CD8-positive, alpha-beta memory T cell (primary cell): ENCODE measurements at regions not wholly inside any gene's neighbourhood (a gene's known extent, or its start where the extent isn't known, plus 50 kb on each side); places are given as distances from the start of the nearest gene placed in this dataset.

Source experiments
- CTCF ChIA-PET: fragments of 350-600 bp; sonication (Branson Sonifier 250); formaldehyde crosslinking; loops from one replicate; lab custom pipeline; 2021; ENCODE audit warnings: antibody characterized with exemption; lab: Charles Lee
- POLR2A ChIA-PET: fragments of 350-600 bp; sonication (Branson Sonifier 250); formaldehyde crosslinking; loops from one replicate; lab custom pipeline; 2021; ENCODE audit warnings: antibody characterized with exemption; lab: Charles Lee
- DNase-seq, 5 donors: peaks; one replicate each; pipeline versions ENCODE4 v3.0.0 to v3.0.0-alpha.2; 2020 to 2022; ENCODE audit warnings: mixed read lengths in 1 of 5
- H3K27ac ChIP-seq: one replicate; pipeline ENCODE4 v1.7.0; 2013; ENCODE audit warnings: low read depth, mild to moderate bottlenecking, low read length, moderate library complexity
- H3K27me3 ChIP-seq: 2 replicates; pipeline ENCODE4 v1.7.0; 2013; ENCODE audit warnings: low read length, mild to moderate bottlenecking; ENCODE audit not compliant: insufficient read depth, poor library complexity, severe bottlenecking
- H3K36me3 ChIP-seq: 2 replicates; pipeline ENCODE4 v1.7.0; 2013; ENCODE audit warnings: mild to moderate bottlenecking, low read length, moderate library complexity; ENCODE audit not compliant: insufficient read depth
- H3K4me1 ChIP-seq: 2 replicates; pipeline ENCODE4 v1.7.0; 2013; ENCODE audit warnings: mild to moderate bottlenecking, low read length, moderate library complexity; ENCODE audit not compliant: insufficient read depth
- H3K4me3 ChIP-seq: 2 replicates; pipeline ENCODE4 v1.7.0; 2013; ENCODE audit warnings: mild to moderate bottlenecking, low read length
- H3K9me3 ChIP-seq: 2 replicates; pipeline ENCODE4 v1.7.0; 2013; ENCODE audit warnings: mild to moderate bottlenecking, low read length
- H3K27ac Mint-ChIP-seq, 8 donors: one replicate each; pipeline ENCODE4 v1.8.0; 2020 to 2021; ENCODE audit warnings: mixed read lengths in 8 of 8, mild to moderate bottlenecking in 6 of 8, inconsistent platforms in 3 of 8, moderate library complexity in 3 of 8
- H3K27me3 Mint-ChIP-seq, 2 donors: one replicate each; pipeline ENCODE4 v1.8.0; 2020 to 2021; ENCODE audit warnings: mixed read lengths in 2 of 2, mild to moderate bottlenecking in 1 of 2, moderate library complexity in 1 of 2
- H3K36me3 Mint-ChIP-seq, 3 donors: one replicate each; pipeline ENCODE4 v1.8.0; 2020 to 2021; ENCODE audit warnings: mixed read lengths in 3 of 3, inconsistent platforms in 1 of 3, mild to moderate bottlenecking in 1 of 3
- H3K4me1 Mint-ChIP-seq, 3 donors: one replicate each; pipeline ENCODE4 v1.8.0; 2020 to 2021; ENCODE audit warnings: mixed read lengths in 3 of 3, inconsistent platforms in 1 of 3, mild to moderate bottlenecking in 1 of 3
- H3K4me3 Mint-ChIP-seq, 7 donors: one replicate each; pipeline ENCODE4 v1.8.0; 2020 to 2021; ENCODE audit warnings: mixed read lengths in 7 of 7, mild to moderate bottlenecking in 6 of 7, moderate library complexity in 4 of 7, inconsistent platforms in 2 of 7
- H3K9me3 Mint-ChIP-seq, 5 donors: one replicate each; pipeline ENCODE4 v1.8.0; 2020 to 2022; ENCODE audit warnings: mixed read lengths in 5 of 5, mild to moderate bottlenecking in 3 of 5, moderate library complexity in 2 of 5, inconsistent platforms in 1 of 5

DNA sequence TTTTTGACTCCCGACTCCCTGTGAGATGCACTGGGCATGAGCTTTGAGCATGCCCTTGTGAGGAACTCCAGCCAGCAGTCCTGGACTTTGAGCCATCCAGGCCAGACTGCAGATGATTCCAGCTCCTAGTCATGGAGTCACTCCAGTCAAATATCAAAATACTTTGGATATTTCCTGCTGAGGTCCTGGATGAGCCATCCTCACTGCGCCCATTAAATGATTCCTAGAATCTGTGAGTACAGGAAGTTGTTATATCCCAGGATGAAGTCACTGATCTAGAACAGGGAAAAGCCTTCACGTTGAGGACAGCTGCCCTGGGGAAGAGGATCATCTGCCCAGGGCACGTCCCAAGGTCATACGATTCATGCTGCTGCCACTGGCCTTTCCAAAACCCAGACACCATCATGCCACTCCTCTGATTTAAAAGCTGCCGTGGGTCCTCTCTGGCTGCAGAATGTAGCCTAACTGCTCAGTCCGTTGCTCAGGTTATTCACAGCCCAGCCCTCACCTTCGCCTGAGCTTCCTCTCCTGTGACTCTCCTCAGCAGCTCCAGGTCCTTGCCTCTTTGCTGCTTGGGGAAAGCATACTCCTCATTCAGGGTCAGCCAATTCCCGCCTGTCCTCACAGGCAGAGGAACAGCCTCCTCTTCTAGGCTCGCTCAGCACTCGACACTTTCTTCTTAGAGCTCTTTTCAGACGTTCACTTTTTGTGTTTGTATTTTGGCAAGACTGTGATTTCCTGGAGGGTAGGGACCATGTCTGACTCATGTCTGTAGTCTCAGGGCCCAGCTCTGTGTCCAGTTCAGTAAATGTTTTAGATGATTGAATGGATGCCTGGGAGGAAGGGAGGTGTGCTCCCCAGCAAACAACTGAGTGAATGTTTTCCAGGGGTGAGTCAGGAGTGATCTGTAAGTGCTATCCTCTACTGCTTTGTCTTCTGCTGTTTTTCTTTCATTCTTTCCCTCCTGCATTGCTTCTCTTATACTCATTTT is 157.8 kb downstream of the SNX10 start:
- POLR2A ChIA-PET, result no interaction called here
- H3K9me3 ChIP-seq, result no peaks in the 10 kb centered on the region
- no peaks in the 10 kb centered on the region for H3K4me1 Mint-ChIP-seq

DNA sequence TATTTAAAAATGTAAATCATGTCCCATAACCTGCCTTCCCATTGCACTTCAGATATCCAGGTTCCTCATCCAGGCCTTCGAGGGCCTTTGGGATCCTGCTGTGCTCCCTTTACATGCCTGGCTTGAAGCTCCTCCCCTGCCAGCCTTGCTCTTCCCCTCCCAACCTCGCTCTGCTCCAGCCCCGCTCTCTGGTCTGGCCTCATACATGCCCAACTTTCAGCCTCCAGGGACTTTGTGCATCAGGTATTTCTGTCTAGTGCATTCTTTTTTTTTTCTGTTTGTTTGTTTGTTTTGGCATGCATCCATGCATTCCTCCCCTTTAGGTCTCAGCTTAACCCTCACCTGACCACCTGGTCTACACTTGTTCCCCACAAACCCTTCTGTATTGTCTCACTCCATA is 160.3 kb downstream of the SNX10 start:
- no peak overlapping the region for H3K27ac Mint-ChIP-seq
- POLR2A ChIA-PET, result no interaction called here
- peaks cover 6 to 19% of the 10 kb centered on the region in 2 donors for H3K27me3 Mint-ChIP-seq

More for the DNA sequence above, 157.8 kb downstream of the SNX10 start:
- H3K4me3 Mint-ChIP-seq, result no peak overlapping the region
- no peak overlapping the region for H3K4me3 ChIP-seq
- H3K27ac ChIP-seq, result no peak overlapping the region
- H3K4me1 ChIP-seq, result no peaks in the 10 kb centered on the region
- H3K27ac Mint-ChIP-seq, result no peak overlapping the region
- no peaks in the 10 kb centered on the region for H3K9me3 Mint-ChIP-seq
- CTCF ChIA-PET, result no interaction called here
- peaks cover 7 to 36% of the 10 kb centered on the region in 2 donors for H3K27me3 Mint-ChIP-seq
- DNase-seq, result no peak
- H3K36me3 ChIP-seq, result no peaks in the 10 kb centered on the region
- H3K36me3 Mint-ChIP-seq, result no peaks in the 10 kb centered on the region
- no peaks in the 10 kb centered on the region for H3K27me3 ChIP-seq

DNA sequence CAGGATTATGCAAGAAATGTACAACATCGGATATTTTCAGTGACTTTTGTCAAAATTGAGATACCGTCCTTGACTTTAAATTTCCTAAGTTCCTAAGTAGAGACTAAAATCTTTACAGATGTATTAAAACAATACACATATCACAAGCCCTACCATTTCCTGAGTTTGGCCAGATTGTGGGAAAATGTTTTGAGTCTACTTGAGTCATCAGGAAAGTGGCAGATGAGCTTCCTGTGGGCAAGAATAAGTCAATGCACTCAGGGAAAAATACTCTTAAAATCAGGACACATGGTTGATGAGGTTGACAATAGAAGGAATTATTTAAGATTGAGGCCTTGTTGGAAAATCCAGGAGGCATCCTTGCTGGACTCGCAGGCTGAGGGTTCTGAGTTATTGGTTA is 162.5 kb downstream of the SNX10 start:
- Histone ChIP-seq H3K27me3 (no peaks in the 10 kb centered on the region), H3K36me3 (no peaks in the 10 kb centered on the region), H3K9me3 (no peaks in the 10 kb centered on the region), H3K4me1 (no peaks in the 10 kb centered on the region), H3K27ac (no peak overlapping the region), H3K4me3 (no peak overlapping the region)
- POLR2A ChIA-PET, result no interaction called here
- Mint-ChIP-seq H3K9me3 (no peaks in the 10 kb centered on the region), H3K27ac (no peak overlapping the region), H3K36me3 (no peaks in the 10 kb centered on the region), H3K4me1 (no peaks in the 10 kb centered on the region), H3K4me3 (no peak overlapping the region), H3K27me3 (peaks cover 4 to 6% of the 10 kb centered on the region in 2 donors)
- DNase-seq, result no peak
- CTCF ChIA-PET, result no interaction called here

More for the DNA sequence above, 160.3 kb downstream of the SNX10 start:
- H3K9me3 Mint-ChIP-seq, result no peaks in the 10 kb centered on the region
- no peaks in the 10 kb centered on the region for H3K4me1 ChIP-seq
- H3K27me3 ChIP-seq, result no peaks in the 10 kb centered on the region
- no peaks in the 10 kb centered on the region for H3K36me3 ChIP-seq
- no peak overlapping the region for H3K27ac ChIP-seq
- H3K4me3 ChIP-seq, result no peak overlapping the region
- DNase-seq, result no peak
- no peak overlapping the region for H3K4me3 Mint-ChIP-seq
- no peaks in the 10 kb centered on the region for H3K36me3 Mint-ChIP-seq
- no peaks in the 10 kb centered on the region for H3K9me3 ChIP-seq
- CTCF ChIA-PET, result no interaction called here
- no peaks in the 10 kb centered on the region for H3K4me1 Mint-ChIP-seq

DNA sequence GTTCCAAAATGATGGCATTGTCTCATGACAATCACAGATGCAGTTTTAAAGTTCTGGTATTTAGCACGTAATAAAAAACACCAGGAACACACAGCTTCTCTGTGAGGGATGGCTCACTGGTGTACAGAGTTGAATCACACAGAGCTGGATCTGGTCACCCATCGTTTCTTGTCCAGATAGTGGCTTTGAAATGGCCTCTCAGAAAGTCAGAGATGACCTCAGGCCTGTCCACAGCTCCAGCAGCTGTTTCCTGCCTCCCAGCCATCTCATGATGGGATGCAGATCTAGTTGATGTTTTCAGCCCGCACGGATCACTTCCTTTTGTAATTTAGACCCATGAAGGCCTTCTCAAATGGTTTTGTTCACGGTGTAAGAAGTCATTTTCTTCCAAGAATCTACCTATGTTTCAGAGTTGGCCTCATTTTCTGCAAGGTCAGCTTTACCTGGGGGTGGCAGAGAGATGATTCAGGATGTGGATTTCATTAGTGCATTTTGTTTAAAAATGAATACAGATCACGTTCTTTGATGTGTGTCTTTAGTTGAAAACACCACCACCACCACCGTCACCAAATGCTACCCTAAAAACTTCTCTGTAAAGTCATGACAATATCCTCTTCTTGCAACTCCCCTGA is 166.2 kb downstream of the SNX10 start:
- Mint-ChIP-seq H3K4me1 (no peaks in the 10 kb centered on the region), H3K9me3 (no peaks in the 10 kb centered on the region), H3K36me3 (no peaks in the 10 kb centered on the region), H3K27ac (no peak overlapping the region), H3K27me3 (peaks cover 0 to 9% of the 10 kb centered on the region in 2 donors), H3K4me3 (no peak overlapping the region)
- Histone ChIP-seq H3K4me1 (no peaks in the 10 kb centered on the region), H3K4me3 (no peak overlapping the region), H3K36me3 (no peaks in the 10 kb centered on the region), H3K27me3 (no peaks in the 10 kb centered on the region), H3K27ac (no peak overlapping the region), H3K9me3 (no peaks in the 10 kb centered on the region)
- no peak for DNase-seq
- POLR2A ChIA-PET, result no interaction called here
- CTCF ChIA-PET, result no interaction called here

DNA sequence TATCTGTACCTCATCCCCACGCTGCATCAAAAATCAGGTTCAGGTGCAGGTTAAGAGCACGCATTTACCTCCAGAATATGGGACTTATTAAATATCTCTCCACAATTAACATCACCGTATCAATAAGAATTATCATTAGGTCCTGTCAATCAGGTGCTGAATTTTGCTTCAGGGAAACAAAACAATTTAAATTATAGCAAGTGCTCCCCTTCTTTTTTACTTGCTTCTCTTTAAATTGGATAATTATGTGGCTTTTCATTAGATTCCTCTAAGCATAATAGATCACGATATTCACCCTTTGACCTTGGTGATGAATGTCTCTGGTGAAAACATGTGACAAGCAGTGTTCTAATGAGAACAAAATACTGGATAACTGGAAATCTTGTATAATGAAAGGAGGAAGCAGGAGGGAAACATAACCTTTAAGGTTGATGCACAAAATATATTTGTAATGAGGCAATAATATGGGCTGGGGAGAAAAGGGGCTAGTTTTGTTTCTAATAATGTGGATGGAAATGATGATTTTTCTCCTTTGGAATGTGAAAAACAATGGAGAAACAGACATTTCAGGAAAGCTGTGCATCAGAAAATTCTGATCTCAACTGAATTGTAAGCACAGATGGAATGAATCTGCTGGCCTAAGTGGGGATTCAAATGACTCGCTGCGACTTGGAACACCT is 166.9 kb downstream of the SNX10 start:
- no peaks in the 10 kb centered on the region for H3K27me3 ChIP-seq
- H3K27me3 Mint-ChIP-seq, result peaks cover 0 to 9% of the 10 kb centered on the region in 2 donors
- no peak overlapping the region for H3K27ac ChIP-seq
- no peak overlapping the region for H3K4me3 ChIP-seq
- no peaks in the 10 kb centered on the region for H3K4me1 ChIP-seq
- H3K9me3 ChIP-seq, result no peaks in the 10 kb centered on the region
- H3K4me3 Mint-ChIP-seq, result no peak overlapping the region
- no peaks in the 10 kb centered on the region for H3K4me1 Mint-ChIP-seq
- no peak overlapping the region for H3K27ac Mint-ChIP-seq
- POLR2A ChIA-PET, result no interaction called here
- no peaks in the 10 kb centered on the region for H3K36me3 Mint-ChIP-seq
- H3K9me3 Mint-ChIP-seq, result no peaks in the 10 kb centered on the region
- no peak for DNase-seq
- H3K36me3 ChIP-seq, result no peaks in the 10 kb centered on the region
- CTCF ChIA-PET, result interaction anchor here (1.0 kb wide), 1 partner anchor 9 kb away, joined by 3 read pairs; no protein-coding TSS in a partner anchor

DNA sequence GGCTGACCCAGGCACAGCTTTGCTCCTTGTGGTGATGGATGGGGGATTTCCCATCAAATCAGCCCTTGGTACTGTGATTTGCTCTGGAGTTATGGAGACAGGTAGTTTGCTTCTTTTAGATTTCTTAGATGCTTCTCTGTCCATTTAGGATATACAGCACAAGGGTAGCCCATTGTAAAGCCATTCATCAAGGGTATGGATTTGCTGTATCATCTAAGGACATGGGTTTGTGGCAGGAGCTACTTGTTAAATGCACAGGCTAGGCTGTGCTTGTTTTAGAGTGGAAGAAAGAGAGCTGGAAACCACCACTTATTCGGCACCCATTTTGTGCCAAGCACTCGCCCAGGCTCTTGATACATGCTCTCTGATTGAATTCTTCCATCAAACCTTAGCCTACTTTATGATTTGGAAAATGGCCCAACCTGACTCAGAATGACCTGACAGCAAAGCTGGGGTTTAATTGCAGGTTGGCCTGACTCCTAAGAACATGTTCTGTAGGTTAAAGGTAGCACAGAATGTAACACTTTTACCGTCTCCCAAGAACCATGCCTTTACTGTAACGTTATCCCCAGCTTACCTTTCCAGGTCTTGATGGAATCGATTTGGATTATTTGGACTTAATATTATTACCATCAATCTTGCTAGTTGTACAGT is 168.0 kb downstream of the SNX10 start:
- Histone ChIP-seq H3K4me3 (no peak overlapping the region), H3K27ac (no peak overlapping the region), H3K4me1 (no peaks in the 10 kb centered on the region), H3K9me3 (no peaks in the 10 kb centered on the region), H3K36me3 (no peaks in the 10 kb centered on the region), H3K27me3 (no peaks in the 10 kb centered on the region)
- no peak overlapping the region for H3K27ac Mint-ChIP-seq
- H3K36me3 Mint-ChIP-seq, result no peaks in the 10 kb centered on the region
- ChIA-PET POLR2A (no interaction called here), CTCF (interaction anchor here (1.0 kb wide), 1 partner anchor 8 kb away, joined by 3 read pairs; no protein-coding TSS in a partner anchor)
- peaks cover 0 to 9% of the 10 kb centered on the region in 2 donors for H3K27me3 Mint-ChIP-seq
- H3K4me3 Mint-ChIP-seq, result no peak overlapping the region
- H3K4me1 Mint-ChIP-seq, result no peaks in the 10 kb centered on the region
- DNase-seq, result no peak
- H3K9me3 Mint-ChIP-seq, result no peaks in the 10 kb centered on the region

DNA sequence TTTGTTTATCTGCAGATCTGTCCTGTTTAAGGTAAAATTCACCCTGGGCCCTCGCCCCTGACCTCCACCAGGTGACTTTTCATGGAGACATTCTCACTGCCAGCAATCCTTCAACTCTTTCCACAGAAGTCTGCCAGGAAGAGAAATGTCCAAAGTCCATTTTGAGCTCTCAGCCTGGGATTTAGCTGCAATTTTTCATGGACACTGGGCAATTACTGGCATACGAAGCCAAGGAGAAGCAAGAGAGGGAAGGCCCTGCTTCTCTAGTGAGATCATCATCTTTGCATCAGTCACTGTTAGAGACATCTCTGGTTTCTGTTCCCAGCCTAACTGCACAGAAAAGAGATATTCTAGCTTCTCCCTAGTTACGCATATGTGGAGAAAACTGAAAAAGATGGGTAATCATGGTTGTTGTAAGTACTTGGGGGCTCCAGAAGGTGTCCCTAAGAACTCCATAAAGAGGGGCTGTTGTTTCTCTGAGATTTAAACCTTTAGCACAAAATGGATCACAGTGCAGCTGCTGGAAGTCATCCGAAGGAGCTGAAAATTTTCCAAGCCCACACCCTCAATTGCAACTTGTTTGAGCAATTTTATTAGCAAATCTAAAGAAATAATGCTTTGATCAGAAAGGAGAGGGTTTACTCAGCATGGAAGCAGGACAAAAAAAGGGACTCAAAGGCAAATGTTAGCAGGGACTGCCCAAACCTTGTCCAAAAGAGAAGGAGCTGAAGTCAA is 168.9 kb downstream of the SNX10 start:
- ChIA-PET CTCF (no interaction called here), POLR2A (no interaction called here)
- Histone ChIP-seq H3K27ac (no peak overlapping the region), H3K4me1 (no peaks in the 10 kb centered on the region), H3K36me3 (no peaks in the 10 kb centered on the region), H3K27me3 (no peaks in the 10 kb centered on the region), H3K9me3 (no peaks in the 10 kb centered on the region), H3K4me3 (no peak overlapping the region)
- no peak for DNase-seq
- H3K27me3 Mint-ChIP-seq, result peaks cover 0 to 14% of the 10 kb centered on the region in 2 donors
- no peaks in the 10 kb centered on the region for H3K9me3 Mint-ChIP-seq
- no peaks in the 10 kb centered on the region for H3K36me3 Mint-ChIP-seq
- no peak overlapping the region for H3K27ac Mint-ChIP-seq
- no peak overlapping the region for H3K4me3 Mint-ChIP-seq
- H3K4me1 Mint-ChIP-seq, result no peaks in the 10 kb centered on the region
